ENCODE measurements at regions not wholly inside any gene's neighbourhood (a gene's known extent, or its start where the extent isn't known, plus 50 kb on each side); places are given as distances from the start of the nearest gene placed in this dataset.
A peak's percentile ranks its signal among the peaks of the same experiment; 100 is the strongest.

- Histone ChIP-seq H3K4me1 (peaks cover 57% of the 10 kb centered on the region), H3K27ac (peak overlapping the region; percentile 3), H3K4me3 (no peak overlapping the region), H3K36me3 (ENCODE audit: insufficient read depth in 1 of 2, low read depth in 1 of 2) (no peaks in the 10 kb centered on the region), H3K27me3 (ENCODE audit: insufficient read depth in 3 of 3, low read length in 2 of 3) (no peaks in the 10 kb centered on the region), H3K9me3 (no peaks in the 10 kb centered on the region)
- DNase-seq (no peak), ATAC-seq (peak in 1 of 4 donors; percentile 52)
- intact Hi-C loops (cut with DNase I) = no loop called here
- no peak for TF ChIP-seq CTCF (IDR thresholded peaks at IDR 0.05)
- 37 to 55% (median 44%) methylated on average over 2 of the region's 2 CpGs for WGBS, 3 donors
Measured at GRCh38 chr11:16555956-16556355, 182.5 kb upstream of the C11orf58 start.

- Histone ChIP-seq H3K27ac (no peak overlapping the region), H3K4me1 (peaks cover 50% of the 10 kb centered on the region), H3K4me3 (no peak overlapping the region), H3K36me3 (ENCODE audit: insufficient read depth in 1 of 2, low read depth in 1 of 2) (no peaks in the 10 kb centered on the region), H3K27me3 (ENCODE audit: insufficient read depth in 3 of 3, low read length in 2 of 3) (no peaks in the 10 kb centered on the region), H3K9me3 (no peaks in the 10 kb centered on the region)
- no peak for TF ChIP-seq CTCF (IDR thresholded peaks at IDR 0.05)
- whole genome bisulfite sequencing, 3 donors = 28 to 66% (median 36%) methylated on average over 2 of the region's 2 CpGs
- DNase-seq (no peak), ATAC-seq (no peak)
- intact Hi-C loops (cut with DNase I) = no loop called here
Measured at GRCh38 chr11:16554361-16554760, 184.1 kb upstream of the C11orf58 start.

DNA sequence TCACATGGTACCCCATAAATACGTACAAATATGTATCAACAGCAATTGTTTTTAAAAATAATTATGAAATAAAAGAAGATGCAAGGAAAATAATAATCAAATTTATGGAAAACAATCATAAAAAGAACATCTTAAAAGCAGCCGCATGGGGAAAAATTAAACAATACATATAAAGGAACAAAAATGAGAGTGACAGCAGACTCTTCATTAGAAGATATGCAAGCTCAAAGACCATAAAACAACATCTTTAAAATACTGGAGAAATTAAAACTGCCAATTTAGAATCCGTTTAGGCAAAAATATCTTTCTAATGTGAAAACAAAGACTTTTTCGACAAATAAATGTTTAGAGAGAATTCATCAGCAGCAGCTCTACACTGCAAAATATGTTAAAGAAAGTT is 190.6 kb upstream of the C11orf58 start:
- ATAC-seq = no peak
- no peak for DNase-seq
- H3K4me1 ChIP-seq = peaks cover 2% of the 10 kb centered on the region
- peaks cover 5% of the 10 kb centered on the region for H3K9me3 ChIP-seq
- no peak overlapping the region for H3K4me3 ChIP-seq
- H3K27me3 ChIP-seq (ENCODE audit: insufficient read depth in 3 of 3, low read length in 2 of 3) = no peaks in the 10 kb centered on the region
- no peaks in the 10 kb centered on the region for H3K36me3 ChIP-seq (ENCODE audit: insufficient read depth in 1 of 2, low read depth in 1 of 2)
- TF ChIP-seq CTCF (IDR thresholded peaks at IDR 0.05) = no peak
- WGBS, 3 donors = 95 to 98% (median 97%) methylated on average over 4 of the region's 4 CpGs
- intact Hi-C loops (cut with DNase I) = no loop called here
- no peak overlapping the region for H3K27ac ChIP-seq

DNA sequence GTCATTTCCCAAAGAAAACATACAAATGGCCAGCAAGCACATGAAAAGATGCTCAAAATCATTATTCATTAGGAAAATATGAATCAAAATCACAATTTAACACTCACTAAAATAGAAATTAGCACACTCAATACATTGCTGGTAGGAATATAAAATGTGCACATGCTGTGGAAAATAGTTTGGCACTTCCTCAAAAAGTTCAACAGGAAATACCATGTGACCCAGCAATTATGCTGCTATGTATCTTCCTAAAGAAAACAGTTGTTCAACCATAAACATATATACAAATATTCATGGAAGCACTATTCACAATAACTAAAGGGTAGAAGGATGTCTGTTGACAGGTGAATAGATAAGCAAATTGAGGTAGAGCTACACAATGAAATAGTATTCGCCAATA is 187.3 kb upstream of the SOX6 start:
- intact Hi-C loops (cut with DNase I) = no loop called here
- Histone ChIP-seq H3K4me1 (no peaks in the 10 kb centered on the region), H3K27ac (no peak overlapping the region), H3K27me3 (ENCODE audit: insufficient read depth in 3 of 3, low read length in 2 of 3) (no peaks in the 10 kb centered on the region), H3K9me3 (peaks cover 13% of the 10 kb centered on the region), H3K36me3 (ENCODE audit: insufficient read depth in 1 of 2, low read depth in 1 of 2) (no peaks in the 10 kb centered on the region), H3K4me3 (no peak overlapping the region)
- DNase-seq (no peak), ATAC-seq (no peak)
- 92 to 100% (median 94%) methylated on average over 1 of the region's 1 CpG for WGBS, 3 donors
- TF ChIP-seq CTCF (IDR thresholded peaks at IDR 0.05) = no peak

DNA sequence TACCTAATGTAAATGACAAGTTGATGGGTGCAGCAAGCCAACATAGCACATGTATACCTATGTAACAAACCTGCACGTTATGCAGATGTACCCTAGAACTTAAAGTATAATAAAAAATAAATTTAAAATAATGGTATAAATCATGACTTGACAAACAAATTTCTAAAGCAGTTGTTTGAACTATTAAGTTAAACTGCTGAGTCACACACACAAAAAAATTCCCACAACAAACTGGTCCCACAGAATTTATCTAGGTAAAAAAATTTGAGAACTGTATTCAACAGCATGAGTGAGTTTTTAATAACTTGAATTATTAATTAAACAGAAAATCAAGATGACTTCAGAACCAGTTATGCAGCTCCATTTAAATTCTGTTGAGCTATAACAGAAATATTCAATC is 186.0 kb upstream of the SOX6 start:
- Histone ChIP-seq H3K27me3 (ENCODE audit: insufficient read depth in 3 of 3, low read length in 2 of 3) (no peaks in the 10 kb centered on the region), H3K36me3 (ENCODE audit: insufficient read depth in 1 of 2, low read depth in 1 of 2) (no peaks in the 10 kb centered on the region), H3K4me3 (no peak overlapping the region), H3K9me3 (peaks cover 13% of the 10 kb centered on the region), H3K27ac (no peak overlapping the region), H3K4me1 (no peaks in the 10 kb centered on the region)
- intact Hi-C loops (cut with DNase I) = no loop called here
- no peak for DNase-seq
- 92 to 96% (median 96%) methylated on average over 1 of the region's 1 CpG for WGBS, 3 donors
- ATAC-seq = no peak
- no peak for TF ChIP-seq CTCF (IDR thresholded peaks at IDR 0.05)
